Tibial nerve (tissue), 4 donors: ENCODE measurements at regions not wholly inside any gene's neighbourhood (a gene's known extent, or its start where the extent isn't known, plus 50 kb on each side); places are given as distances from the start of the nearest gene placed in this dataset.
"Not testable (repeated sequence)": the region's sequence is repeated elsewhere in the genome, so short reads cannot be mapped to it uniquely, and the experiment has no call there.

Experiments used
- DNase-seq, 2 donors: peaks; one replicate each; pipeline ENCODE4 v3.0.0-alpha.2; 2019; ENCODE audit warnings: low spot score in 2 of 2
- H3K27ac ChIP-seq, 4 donors: fragments of 200-600 bp; sonication (generic) in 3 of 4; one replicate each; pipeline ENCODE4 v1.5.1; 2017 to 2019; ENCODE audit warnings: mild to moderate bottlenecking in 1 of 4
- H3K27me3 ChIP-seq, 2 donors: fragments of 200-600 bp; sonication (generic) in 1 of 2; one replicate each; pipeline versions ENCODE4 v1.5.1 to v1.6.0; 2017 to 2019
- H3K36me3 ChIP-seq, 3 donors: fragments of 200-600 bp; sonication (generic); one replicate each; pipeline ENCODE4 v1.5.1; 2018 to 2019
- H3K4me1 ChIP-seq, 4 donors: fragments of 200-600 bp; sonication (generic) in 3 of 4; one replicate each; pipeline ENCODE4 v1.5.1; 2017 to 2019
- H3K4me3 ChIP-seq, 4 donors: fragments of 200-600 bp; sonication (generic) in 3 of 4; one replicate each; pipeline ENCODE4 v1.5.1; 2017 to 2019; ENCODE audit warnings: mild to moderate bottlenecking in 1 of 4, moderate library complexity in 1 of 4
- H3K9me3 ChIP-seq, 4 donors: fragments of 200-600 bp; sonication (generic) in 3 of 4; one replicate each; pipeline ENCODE4 v1.5.1; 2017 to 2019
- CTCF ChIP-seq, 5 experiments: fragments of 200-600 bp in 3 of 5; fragments of 450-650 bp in 2 of 5; sonication (generic) in 3 of 5; IDR thresholded peaks; one replicate each; pipeline ENCODE4 v1.5.1; 2016 to 2019; ENCODE audit warnings: antibody characterized with exemption in 5 of 5, mild to moderate bottlenecking in 3 of 5, moderate library complexity in 2 of 5
- EP300 ChIP-seq, 2 donors: sonication (generic); formaldehyde crosslinking; IDR thresholded peaks; one replicate each; pipeline ENCODE4 v1.6.1; 2017; ENCODE audit warnings: antibody characterized with exemption in 2 of 2, mild to moderate bottlenecking in 1 of 2
- POLR2A ChIP-seq, 2 donors: fragments of 450-650 bp; IDR thresholded peaks; one replicate each; pipeline ENCODE4 v1.6.1; 2017; ENCODE audit warnings: antibody characterized with exemption in 2 of 2, mild to moderate bottlenecking in 2 of 2, moderate library complexity in 2 of 2
- WGBS, 2 donors: methylation state at CpG; one replicate each; pipeline ENCODE4 v1.1.5; 2018; 5-methylcytosine and 5-hydroxymethylcytosine counted together

GRCh38 chr16:47978491-47979163 is 177.2 kb downstream of the ABCC12 start:
- Histone ChIP-seq H3K4me3 (no peak overlapping the region), H3K9me3 (no peaks in the 10 kb centered on the region), H3K36me3 (no peaks in the 10 kb centered on the region), H3K27ac (no peak overlapping the region), H3K4me1 (peaks cover 0 to 16% (median 0%) of the 10 kb centered on the region in 4 donors), H3K27me3 (no peaks in the 10 kb centered on the region)
- TF ChIP-seq POLR2A (IDR thresholded peaks at IDR 0.05): no peak
- no peak for TF ChIP-seq CTCF (IDR thresholded peaks at IDR 0.05)
- TF ChIP-seq EP300 (IDR thresholded peaks at IDR 0.05): no peak
- 32 to 42% methylated on average over 4 of the region's 4 CpGs for WGBS, 2 donors
- DNase-seq: no peak

- WGBS, 2 donors: 22 to 33% methylated on average over 1 of the region's 1 CpG
- H3K4me3 ChIP-seq: no peak overlapping the region
- H3K27ac ChIP-seq: no peak overlapping the region
- H3K27me3 ChIP-seq: no peaks in the 10 kb centered on the region
- H3K4me1 ChIP-seq: peaks cover 0 to 16% (median 0%) of the 10 kb centered on the region in 4 donors
- TF ChIP-seq EP300 (IDR thresholded peaks at IDR 0.05) (no peak), POLR2A (IDR thresholded peaks at IDR 0.05) (no peak), CTCF (IDR thresholded peaks at IDR 0.05) (no peak)
- no peak for DNase-seq
- no peaks in the 10 kb centered on the region for H3K36me3 ChIP-seq
- H3K9me3 ChIP-seq: no peaks in the 10 kb centered on the region
Measured at GRCh38 chr16:47977802-47978201, 178.0 kb downstream of the ABCC12 start.

- Histone ChIP-seq H3K27me3 (no peaks in the 10 kb centered on the region), H3K4me1 (peaks cover 0 to 16% (median 0%) of the 10 kb centered on the region in 4 donors), H3K36me3 (no peaks in the 10 kb centered on the region), H3K9me3 (no peaks in the 10 kb centered on the region), H3K27ac (no peak overlapping the region), H3K4me3 (no peak overlapping the region)
- WGBS, 2 donors: 64 to 70% methylated on average over 12 of the region's 12 CpGs
- TF ChIP-seq CTCF (IDR thresholded peaks at IDR 0.05) (no peak), POLR2A (IDR thresholded peaks at IDR 0.05) (no peak), EP300 (IDR thresholded peaks at IDR 0.05) (no peak)
- no peak for DNase-seq
Measured at GRCh38 chr16:47976636-47977210, 179.1 kb downstream of the ABCC12 start.

GRCh38 chr16:47974971-47975370 is 180.8 kb downstream of the ABCC12 start:
- H3K36me3 ChIP-seq, H3K4me3 ChIP-seq, H3K9me3 ChIP-seq, DNase-seq, H3K27ac ChIP-seq, H3K27me3 ChIP-seq: not testable (repeated sequence)
- peaks cover 0 to 16% (median 0%) of the 10 kb centered on the region in 4 donors for H3K4me1 ChIP-seq
- WGBS, 2 donors: 90 to 93% methylated on average over 5 of the region's 5 CpGs

- H3K4me1 ChIP-seq: peaks cover 0 to 10% (median 0%) of the 10 kb centered on the region in 4 donors
- TF ChIP-seq CTCF (IDR thresholded peaks at IDR 0.05): no peak
- TF ChIP-seq POLR2A (IDR thresholded peaks at IDR 0.05): no peak
- no peak for TF ChIP-seq EP300 (IDR thresholded peaks at IDR 0.05)
- no peak overlapping the region for H3K4me3 ChIP-seq
- WGBS, 2 donors: 92 to 94% methylated on average over 7 of the region's 7 CpGs
- no peaks in the 10 kb centered on the region for H3K36me3 ChIP-seq
- H3K27ac ChIP-seq: no peak overlapping the region
- DNase-seq: no peak
- H3K9me3 ChIP-seq: no peaks in the 10 kb centered on the region
- no peaks in the 10 kb centered on the region for H3K27me3 ChIP-seq
Measured at GRCh38 chr16:47973552-47973951, 182.2 kb downstream of the ABCC12 start.
